Spinal cord (tissue), 9 donors: ENCODE measurements at regions not wholly inside any gene's neighbourhood (a gene's known extent, or its start where the extent isn't known, plus 50 kb on each side); places are given as distances from the start of the nearest gene placed in this dataset.

ENCODE experiments used
- DNase-seq, 6 donors: peaks; one replicate each; pipeline versions ENCODE4 v3.0.0 to v3.0.0-alpha.2; 2013 to 2015; ENCODE audit warnings: low spot score in 6 of 6, low read depth in 4 of 6
- H3K27ac ChIP-seq: one replicate; pipeline ENCODE4 v1.5.1; 2013; ENCODE audit warnings: low read depth, low read length, control low read depth
- H3K27me3 ChIP-seq: one replicate; pipeline ENCODE4 v1.6.1; 2013; ENCODE audit warnings: low read length; ENCODE audit not compliant: control insufficient read depth, insufficient read depth
- H3K36me3 ChIP-seq: one replicate; pipeline ENCODE4 v1.6.1; 2013; ENCODE audit warnings: low read length; ENCODE audit not compliant: control insufficient read depth, insufficient read depth
- H3K4me1 ChIP-seq: one replicate; pipeline ENCODE4 v1.6.1; 2013; ENCODE audit warnings: low read length; ENCODE audit not compliant: control insufficient read depth, insufficient read depth
- H3K4me3 ChIP-seq: one replicate; pipeline ENCODE4 v1.5.1; 2013; ENCODE audit warnings: low read depth, low read length, control low read depth
- H3K9me3 ChIP-seq: one replicate; pipeline ENCODE4 v1.6.1; 2013; ENCODE audit warnings: low read length; ENCODE audit not compliant: control insufficient read depth, insufficient read depth
- WGBS: methylation state at CpG from one replicate; pipeline ENCODE4 v1.1.5; 2013; ENCODE audit warnings: missing lambda C conversion rate; ENCODE audit not compliant: insufficient coverage; 5-methylcytosine and 5-hydroxymethylcytosine counted together
- donor health status: healthy.

DNA sequence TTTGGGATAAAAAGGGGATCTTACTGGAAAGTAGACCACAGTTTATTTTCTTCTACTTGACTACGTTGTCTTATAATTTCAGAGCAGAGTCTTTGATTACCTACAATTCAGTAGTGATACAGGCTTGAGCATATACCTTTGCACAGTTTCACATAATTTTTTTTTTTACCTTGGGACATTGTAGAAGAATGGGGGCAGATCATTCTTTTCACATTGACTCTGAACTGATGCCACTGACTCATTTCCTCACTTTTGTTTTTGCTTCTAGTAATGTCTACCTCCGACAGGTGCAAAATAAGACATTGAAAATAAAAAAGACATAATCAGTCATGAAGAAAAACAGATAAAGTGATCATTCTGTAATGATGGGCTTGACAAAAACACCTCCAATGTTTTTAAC, 688.3 kb upstream of the CHORDC1 start:
- H3K36me3 ChIP-seq, result no peaks in the 10 kb centered on the region
- no peaks in the 10 kb centered on the region for H3K27me3 ChIP-seq
- H3K4me3 ChIP-seq, result no peak overlapping the region
- no peaks in the 10 kb centered on the region for H3K9me3 ChIP-seq
- no peak for DNase-seq
- no peak overlapping the region for H3K27ac ChIP-seq
- WGBS, result no CpG with 5 or more reads among the region's 2 CpGs
- H3K4me1 ChIP-seq, result no peaks in the 10 kb centered on the region

DNA sequence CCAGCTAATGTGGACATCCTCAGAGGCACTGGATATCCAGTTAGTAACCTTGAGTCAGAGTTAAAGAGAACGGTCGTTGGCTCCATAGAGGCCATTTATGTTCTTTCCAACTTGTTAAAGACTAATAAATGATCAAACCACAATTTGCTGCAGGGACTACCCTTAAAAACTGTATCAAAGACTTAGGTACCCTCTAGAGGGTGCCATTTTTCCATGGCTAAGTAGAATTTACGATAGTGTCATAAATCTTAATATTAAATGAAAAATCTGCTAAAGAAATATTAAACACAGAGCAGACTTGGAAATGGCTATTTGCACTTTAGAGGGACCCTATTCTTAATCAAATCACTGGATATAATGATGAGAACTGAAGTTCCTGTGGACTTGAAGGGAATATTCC, 685.2 kb upstream of the CHORDC1 start:
- no CpG with 5 or more reads among the region's 3 CpGs for WGBS
- H3K9me3 ChIP-seq, result no peaks in the 10 kb centered on the region
- no peak for DNase-seq

DNA sequence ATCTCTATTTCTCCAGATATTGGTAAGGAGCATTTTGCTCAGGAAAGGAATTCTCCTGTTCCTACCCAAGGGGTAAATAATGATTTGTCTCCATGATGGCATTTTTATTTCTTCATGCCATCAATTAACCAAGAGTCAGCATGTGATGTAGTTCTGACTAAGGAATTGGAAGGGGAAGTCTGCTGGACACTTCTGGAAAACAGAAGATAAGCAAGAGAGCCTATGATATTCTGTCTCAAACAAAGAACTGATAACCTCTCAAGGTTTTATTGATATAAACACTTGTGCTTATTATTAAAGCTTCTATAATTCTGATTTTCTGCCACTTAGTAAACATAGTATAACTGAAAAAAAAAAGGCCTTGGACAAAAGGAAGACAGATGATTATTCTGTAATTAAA, 673.0 kb upstream of the CHORDC1 start:
- Histone ChIP-seq H3K4me3 (no peak overlapping the region), H3K9me3 (no peaks in the 10 kb centered on the region), H3K36me3 (no peaks in the 10 kb centered on the region), H3K27ac (no peak overlapping the region), H3K27me3 (no peaks in the 10 kb centered on the region), H3K4me1 (no peaks in the 10 kb centered on the region)
- no peak for DNase-seq

More for the DNA sequence above, 685.2 kb upstream of the CHORDC1 start:
- Histone ChIP-seq H3K4me1 (no peaks in the 10 kb centered on the region), H3K36me3 (no peaks in the 10 kb centered on the region), H3K27me3 (no peaks in the 10 kb centered on the region), H3K27ac (no peak overlapping the region), H3K4me3 (no peak overlapping the region)

DNA sequence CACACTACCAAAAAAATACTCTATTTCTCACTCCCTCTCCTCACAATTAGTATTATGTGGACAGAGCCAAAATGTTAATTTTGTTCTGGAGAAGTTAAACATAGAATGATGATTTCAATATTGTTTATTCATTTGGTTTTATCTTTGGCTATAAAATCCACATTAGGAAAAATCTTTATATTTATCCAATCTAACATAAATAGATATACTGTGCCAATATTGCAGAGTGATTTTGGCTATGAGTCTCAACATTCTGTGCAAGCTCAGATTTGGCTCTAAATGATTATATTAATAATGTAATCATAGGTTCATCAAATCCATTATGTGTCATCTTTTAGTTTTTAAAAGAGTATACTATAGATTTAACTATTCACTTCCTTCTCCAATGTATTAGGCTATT, 667.5 kb upstream of the CHORDC1 start:
- DNase-seq, result no peak
- Histone ChIP-seq H3K4me3 (no peak overlapping the region), H3K27ac (no peak overlapping the region), H3K9me3 (no peaks in the 10 kb centered on the region), H3K4me1 (no peaks in the 10 kb centered on the region), H3K36me3 (no peaks in the 10 kb centered on the region), H3K27me3 (no peaks in the 10 kb centered on the region)

DNA sequence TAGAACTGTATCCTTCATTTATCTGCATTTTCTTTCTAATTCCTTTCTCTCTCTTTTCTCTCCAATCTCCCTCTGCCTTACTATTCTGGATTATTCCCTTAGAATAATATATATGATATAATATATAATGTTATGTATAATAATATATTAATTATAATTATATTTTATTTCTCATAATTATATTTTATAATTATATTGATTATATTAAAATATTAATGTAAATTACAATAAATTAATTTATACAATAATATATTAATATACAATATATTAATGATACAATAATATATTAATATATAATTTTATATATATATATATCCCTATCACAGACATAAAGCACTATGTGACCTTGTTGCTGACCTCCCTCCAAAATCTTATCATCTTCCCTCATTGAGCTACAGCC, 661.3 kb upstream of the CHORDC1 start:
- H3K9me3 ChIP-seq, result no peaks in the 10 kb centered on the region
- no peak overlapping the region for H3K27ac ChIP-seq
- DNase-seq, result no peak
- no peaks in the 10 kb centered on the region for H3K4me1 ChIP-seq
- no peaks in the 10 kb centered on the region for H3K36me3 ChIP-seq
- H3K27me3 ChIP-seq, result no peaks in the 10 kb centered on the region
- no peak overlapping the region for H3K4me3 ChIP-seq

DNA sequence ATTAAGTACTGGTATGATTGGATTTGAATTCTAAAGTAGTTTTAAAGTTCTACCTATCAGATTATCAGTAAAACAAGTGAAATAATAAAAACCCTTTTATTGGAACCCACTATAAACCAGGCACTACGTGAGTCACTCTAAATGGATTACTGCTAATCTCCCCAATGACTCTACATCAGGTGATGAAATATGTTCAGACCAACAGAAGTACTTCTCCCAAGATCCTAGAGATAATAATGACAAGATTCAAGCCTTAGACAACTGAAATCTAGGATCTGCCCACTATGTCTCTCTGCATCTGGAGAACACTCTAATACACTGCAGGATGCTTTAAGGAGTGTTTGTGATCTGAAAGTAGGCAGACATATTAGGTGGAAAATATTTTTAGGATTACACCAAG, 652.1 kb upstream of the CHORDC1 start:
- 100% methylated on average over 1 of the region's 1 CpG for WGBS
- Histone ChIP-seq H3K27ac (no peak overlapping the region), H3K4me1 (no peaks in the 10 kb centered on the region), H3K9me3 (no peaks in the 10 kb centered on the region), H3K27me3 (no peaks in the 10 kb centered on the region), H3K36me3 (no peaks in the 10 kb centered on the region), H3K4me3 (no peak overlapping the region)
- no peak for DNase-seq

DNA sequence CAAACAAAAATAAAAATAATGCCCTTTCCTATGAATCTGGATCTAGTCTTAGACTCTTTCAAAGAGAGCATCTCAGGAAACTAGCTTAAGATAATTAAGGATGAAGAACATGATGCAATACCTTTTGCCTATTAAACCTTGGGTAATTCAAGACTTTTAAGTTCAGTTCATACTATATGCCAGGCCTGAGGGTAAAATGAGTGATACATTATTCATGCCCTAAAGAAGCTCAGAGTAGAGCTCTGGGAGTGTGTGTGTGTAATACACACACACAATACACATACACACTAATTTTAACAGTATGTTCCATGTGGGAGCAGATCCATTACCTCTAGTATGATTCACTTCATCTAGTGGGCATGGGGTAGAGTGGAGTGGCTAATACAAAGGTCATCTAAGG, 651.4 kb upstream of the CHORDC1 start:
- H3K4me3 ChIP-seq, result no peak overlapping the region
- no peak overlapping the region for H3K27ac ChIP-seq
- DNase-seq, result no peak
- no peaks in the 10 kb centered on the region for H3K9me3 ChIP-seq
- H3K4me1 ChIP-seq, result no peaks in the 10 kb centered on the region
- H3K27me3 ChIP-seq, result no peaks in the 10 kb centered on the region
- no peaks in the 10 kb centered on the region for H3K36me3 ChIP-seq

DNA sequence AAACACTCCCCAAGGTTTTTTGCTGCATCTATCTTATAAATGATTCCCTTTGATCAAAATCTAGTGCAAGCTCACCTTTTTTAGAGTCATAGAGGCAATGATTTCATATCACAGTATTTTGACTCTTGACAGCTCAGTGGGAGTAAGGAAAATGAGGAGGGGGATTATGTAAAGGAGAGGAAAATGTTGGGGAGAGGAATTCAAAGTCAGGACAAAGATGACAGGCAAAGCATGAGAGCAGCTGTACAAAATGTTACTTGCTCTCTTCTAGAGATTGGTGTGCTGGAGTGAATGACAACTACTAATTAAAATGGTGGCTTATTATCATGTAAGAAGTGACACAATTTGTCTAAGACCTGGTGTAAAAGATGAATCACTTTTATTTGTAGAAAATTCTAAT, 644.6 kb upstream of the CHORDC1 start:
- DNase-seq, result no peak
- H3K27me3 ChIP-seq, result no peaks in the 10 kb centered on the region

DNA sequence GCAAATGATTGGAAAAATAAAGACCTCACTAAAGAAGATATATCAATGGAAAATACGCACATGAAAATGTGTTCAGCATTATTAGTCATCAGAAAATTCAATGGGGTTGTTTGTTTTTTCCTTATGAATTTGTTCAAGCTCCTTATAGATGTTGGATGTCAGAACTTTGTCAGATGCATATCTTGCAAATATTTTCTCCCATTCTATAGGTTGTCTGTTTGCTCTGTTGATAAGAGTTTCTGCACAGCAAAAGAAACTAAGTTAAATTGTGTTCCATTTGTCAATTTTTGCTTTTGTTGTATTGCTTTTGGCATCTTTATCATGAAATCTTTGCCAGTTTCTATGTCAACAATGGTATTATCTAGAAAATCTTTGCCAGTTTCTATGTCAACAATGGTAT, 633.9 kb upstream of the CHORDC1 start:
- no peak for DNase-seq
- no CpG with 5 or more reads among the region's 1 CpG for WGBS
- no peak overlapping the region for H3K27ac ChIP-seq

More for the DNA sequence above, 644.6 kb upstream of the CHORDC1 start:
- H3K27ac ChIP-seq, result no peak overlapping the region
- H3K4me1 ChIP-seq, result no peaks in the 10 kb centered on the region
- H3K9me3 ChIP-seq, result no peaks in the 10 kb centered on the region
- no peaks in the 10 kb centered on the region for H3K36me3 ChIP-seq
- no peak overlapping the region for H3K4me3 ChIP-seq

DNA sequence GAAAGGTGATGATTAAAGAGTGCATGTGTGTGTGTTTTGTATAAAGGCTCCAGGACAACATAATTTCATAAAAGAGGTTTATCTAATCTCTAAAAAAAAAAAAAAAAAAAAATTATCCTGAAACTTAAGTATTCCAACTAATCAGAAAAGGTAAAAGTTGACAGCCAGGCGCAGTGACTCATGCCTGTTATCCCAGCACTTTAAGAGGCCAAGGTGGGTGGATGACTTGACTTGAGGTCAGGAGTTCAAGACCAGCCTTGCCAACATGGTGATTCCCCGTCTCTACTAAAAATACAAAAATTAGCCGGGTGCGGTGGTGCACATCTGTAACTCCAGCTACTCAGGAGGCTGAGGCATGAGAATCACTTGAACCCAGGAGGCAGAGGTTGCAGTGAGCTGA, 632.7 kb upstream of the CHORDC1 start:
- Histone ChIP-seq H3K27me3 (no peaks in the 10 kb centered on the region), H3K4me1 (no peaks in the 10 kb centered on the region), H3K36me3 (no peaks in the 10 kb centered on the region), H3K4me3 (no peak overlapping the region), H3K9me3 (no peaks in the 10 kb centered on the region), H3K27ac (no peak overlapping the region)
- 80% methylated on average over 1 of the region's 4 CpGs for WGBS
- DNase-seq, result no peak

More for the DNA sequence above, 633.9 kb upstream of the CHORDC1 start:
- H3K9me3 ChIP-seq, result no peaks in the 10 kb centered on the region
- no peaks in the 10 kb centered on the region for H3K36me3 ChIP-seq
- no peak overlapping the region for H3K4me3 ChIP-seq
- no peaks in the 10 kb centered on the region for H3K4me1 ChIP-seq
- no peaks in the 10 kb centered on the region for H3K27me3 ChIP-seq

DNA sequence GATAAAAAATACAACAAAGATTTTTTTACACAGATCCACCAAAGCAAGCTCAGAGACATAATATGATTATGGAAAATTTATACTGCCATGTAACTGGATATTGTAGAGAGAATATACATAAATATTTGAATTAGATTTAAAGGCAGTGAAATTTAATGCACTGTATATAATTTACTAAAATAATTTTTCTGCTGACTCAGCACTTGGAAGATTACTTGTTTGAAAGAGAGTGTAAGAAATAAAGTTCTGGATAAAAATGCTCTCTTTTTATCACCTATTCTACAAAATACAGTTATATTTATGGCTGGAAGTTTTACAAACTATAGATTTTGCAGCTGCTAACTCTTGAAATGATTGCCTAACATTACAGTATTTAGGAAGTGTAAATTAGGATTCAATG, 628.3 kb upstream of the CHORDC1 start:
- no peak for DNase-seq
- Histone ChIP-seq H3K27me3 (no peaks in the 10 kb centered on the region), H3K4me3 (no peak overlapping the region)

More for the DNA sequence above, 628.3 kb upstream of the CHORDC1 start:
- Histone ChIP-seq H3K4me1 (no peaks in the 10 kb centered on the region), H3K9me3 (no peaks in the 10 kb centered on the region), H3K27ac (no peak overlapping the region), H3K36me3 (no peaks in the 10 kb centered on the region)
